H1 (cell line): ENCODE measurements at regions not wholly inside any gene's neighbourhood (a gene's known extent, or its start where the extent isn't known, plus 50 kb on each side); places are given as distances from the start of the nearest gene placed in this dataset.

Experiments
- CTCF ChIA-PET: fragments of 300-600 bp; sonication (Branson Sonifier 250); formaldehyde crosslinking; loops from one replicate; lab custom pipeline; 2021; ENCODE audit not compliant: partially characterized antibody; lab: Charles Lee
- POLR2A ChIA-PET: fragments of 300-600 bp; sonication (Branson Sonifier 250); formaldehyde crosslinking; loops from one replicate; lab custom pipeline; 2021; ENCODE audit warnings: inconsistent platforms; ENCODE audit not compliant: partially characterized antibody; lab: Charles Lee
- DNase-seq, 2 experiments: peaks; one replicate each; pipeline versions ENCODE4 v3.0.0 to v3.0.0-alpha.2; 2010 to 2022; ENCODE audit warnings: low spot score in 2 of 2, low read depth in 1 of 2, mixed read lengths in 1 of 2
- FAIRE-seq: peaks from 2 replicates; lab custom pipeline; 2011; peaks lifted over from hg19 to GRCh38; lab: Jason Lieb, UNC
- H2AFZ ChIP-seq: 2 replicates; pipeline ENCODE4 v1.8.1; 2012; ENCODE audit warnings: low read length, inconsistent platforms
- H2AK5ac ChIP-seq: 2 replicates; pipeline ENCODE4 v1.6.1; 2013; ENCODE audit warnings: low read depth, low read length
- H2BK120ac ChIP-seq: replicated peaks from 2 replicates; pipeline ENCODE3; 2013; ENCODE audit warnings: low read depth, low read length, inconsistent platforms
- H2BK12ac ChIP-seq: 2 replicates; pipeline ENCODE4 v1.6.1; 2013; ENCODE audit warnings: low read depth, low read length
- H2BK15ac ChIP-seq: 2 replicates; pipeline ENCODE4 v1.6.1; 2013; ENCODE audit warnings: low read length
- H2BK20ac ChIP-seq: 2 replicates; pipeline ENCODE4 v1.6.1; 2013; ENCODE audit warnings: low read length
- H2BK5ac ChIP-seq: 2 replicates; pipeline ENCODE4 v1.6.1; 2013; ENCODE audit warnings: low read depth, low read length
- H3K14ac ChIP-seq: 2 replicates; pipeline ENCODE4 v1.6.1; 2013; ENCODE audit warnings: inconsistent platforms; ENCODE audit not compliant: insufficient read length
- H3K18ac ChIP-seq: 2 replicates; pipeline ENCODE4 v1.6.1; 2013; ENCODE audit warnings: low read length; ENCODE audit errors: extremely low read depth
- H3K23ac ChIP-seq: 2 replicates; pipeline ENCODE4 v1.6.1; 2013; ENCODE audit warnings: inconsistent platforms; ENCODE audit not compliant: insufficient read length
- H3K23me2 ChIP-seq: 2 replicates; pipeline ENCODE4 v1.6.1; 2013; ENCODE audit warnings: low read depth, low read length
- H3K27ac ChIP-seq: 2 replicates; pipeline ENCODE4 v1.6.1; 2011; ENCODE audit warnings: low read depth, low read length, inconsistent platforms
- H3K27me3 ChIP-seq, 4 experiments: replicated peaks in 1 of 4; 1 replicate in 1 of 4; 2 replicates in 3 of 4; pipeline versions ENCODE4 v1.6.1 to v1.8.1; 2011 to 2013; ENCODE audit warnings: low read length in 3 of 4, mild to moderate bottlenecking in 3 of 4, inconsistent platforms in 2 of 4, mixed read lengths in 2 of 4, moderate library complexity in 1 of 4; ENCODE audit not compliant: control insufficient read depth in 3 of 4, insufficient read depth in 3 of 4; ENCODE audit errors: extremely low read depth in 1 of 4
- H3K36me3 ChIP-seq, 4 experiments: 2 replicates each; pipeline versions ENCODE4 v1.6.1 to v1.8.1; 2011 to 2013; ENCODE audit warnings: mild to moderate bottlenecking in 4 of 4, low read length in 3 of 4, moderate library complexity in 2 of 4, control low read depth in 1 of 4, inconsistent platforms in 1 of 4; ENCODE audit not compliant: insufficient read depth in 4 of 4, control insufficient read depth in 2 of 4
- H3K4ac ChIP-seq: replicated peaks from 2 replicates; pipeline ENCODE3; 2013; ENCODE audit warnings: low read length, low read depth, mixed read lengths, inconsistent platforms; ENCODE audit not compliant: insufficient read length
- H3K4me1 ChIP-seq, 4 experiments: replicated peaks in 1 of 4; 1 replicate in 1 of 4; 2 replicates in 3 of 4; pipeline versions ENCODE4 v1.6.1 to v1.8.1; 2011 to 2013; ENCODE audit warnings: low read length in 3 of 4, inconsistent platforms in 2 of 4, mixed read lengths in 1 of 4; ENCODE audit not compliant: insufficient read depth in 4 of 4, control insufficient read depth in 3 of 4
- H3K4me2 ChIP-seq, 2 experiments: 2 replicates each; pipeline versions ENCODE4 v1.6.1 to v1.8.1; 2011 to 2013; ENCODE audit warnings: low read depth in 2 of 2, low read length in 2 of 2, control low read depth in 1 of 2, inconsistent platforms in 1 of 2, mild to moderate bottlenecking in 1 of 2; ENCODE audit not compliant: insufficient read depth in 1 of 2
- H3K4me3 ChIP-seq, 4 experiments: fragments of 200-600, 300-600 bp in 1 of 4; sonication (generic), shearing (Covaris generic), sonication (Bioruptor Twin) in 1 of 4; 2 replicates each; pipeline versions ENCODE4 v1.5.1 to v1.8.1; 2011 to 2016; ENCODE audit warnings: low read length in 4 of 4, low read depth in 3 of 4, control low read depth in 2 of 4, inconsistent platforms in 2 of 4, mild to moderate bottlenecking in 2 of 4, mixed read lengths in 1 of 4, moderate library complexity in 1 of 4; ENCODE audit not compliant: insufficient read depth in 2 of 4; ENCODE audit errors: extremely low read depth in 1 of 4
- H3K56ac ChIP-seq: replicated peaks from 2 replicates; pipeline ENCODE3; 2013; ENCODE audit warnings: low read depth, mild to moderate bottlenecking, mixed read lengths, low read length, inconsistent platforms; ENCODE audit not compliant: insufficient read length
- H3K79me1 ChIP-seq: 2 replicates; pipeline ENCODE4 v1.6.1; 2013; ENCODE audit warnings: low read depth, low read length, control low read depth
- H3K79me2 ChIP-seq, 2 experiments: 2 replicates each; pipeline versions ENCODE4 v1.6.1 to v1.8.1; 2012 to 2013; ENCODE audit warnings: low read length in 2 of 2, mild to moderate bottlenecking in 2 of 2, inconsistent platforms in 1 of 2; ENCODE audit not compliant: insufficient read depth in 2 of 2, control insufficient read depth in 1 of 2
- H3K9ac ChIP-seq, 4 experiments: replicated peaks in 1 of 4; 1 replicate in 1 of 4; 2 replicates in 3 of 4; pipeline versions ENCODE4 v1.6.1 to v1.8.1; 2011 to 2013; ENCODE audit warnings: low read depth in 3 of 4, low read length in 3 of 4, control low read depth in 2 of 4, mild to moderate bottlenecking in 2 of 4, moderate library complexity in 2 of 4, inconsistent platforms in 1 of 4; ENCODE audit errors: extremely low read depth in 1 of 4
- H3K9me3 ChIP-seq, 2 experiments: 2 replicates each; pipeline versions ENCODE4 v1.6.1 to v1.8.1; 2012 to 2013; ENCODE audit warnings: mild to moderate bottlenecking in 2 of 2, moderate library complexity in 2 of 2, control low read depth in 1 of 2, inconsistent platforms in 1 of 2, low read depth in 1 of 2, low read length in 1 of 2, mixed read lengths in 1 of 2; ENCODE audit not compliant: insufficient read depth in 2 of 2
- H4K20me1 ChIP-seq, 2 experiments: replicated peaks in 1 of 2; 2 replicates each; pipeline versions ENCODE3 to v1.8.1; 2011 to 2013; ENCODE audit warnings: inconsistent platforms in 2 of 2, low read length in 2 of 2, mild to moderate bottlenecking in 1 of 2; ENCODE audit not compliant: insufficient read depth in 2 of 2, control insufficient read depth in 1 of 2
- H4K5ac ChIP-seq: 2 replicates; pipeline ENCODE4 v1.6.1; 2013; ENCODE audit warnings: low read length, low read depth, mixed read lengths, inconsistent platforms; ENCODE audit not compliant: insufficient read length
- H4K8ac ChIP-seq: 2 replicates; pipeline ENCODE4 v1.8.0; 2013; ENCODE audit warnings: mild to moderate bottlenecking, moderate library complexity, low read length, inconsistent platforms; ENCODE audit not compliant: insufficient read depth; ENCODE audit errors: extremely low read depth
- H4K91ac ChIP-seq: replicated peaks from 2 replicates; pipeline ENCODE3; 2013; ENCODE audit warnings: low read length, mixed read lengths, inconsistent platforms; ENCODE audit not compliant: insufficient read length
- GTF2F1 ChIP-seq: IDR thresholded peaks from 2 replicates; pipeline ENCODE4 v1.6.1; 2012; ENCODE audit warnings: low read depth, low read length, improper control_type of control experiment, borderline replicate concordance
- WGBS, 2 experiments: shearing (Covaris generic) in 1 of 2; methylation state at CpG; one replicate each; pipeline versions ENCODE4 v1.1.6 to v1.1.7; 2013 to 2015; ENCODE audit warnings: low lambda C conversion rate in 2 of 2, mixed read lengths in 2 of 2, inconsistent platforms in 1 of 2, low coverage in 1 of 2, missing lambda C conversion rate in 1 of 2; ENCODE audit not compliant: insufficient replicate concordance in 2 of 2, insufficient coverage in 1 of 2, insufficient read length in 1 of 2; ENCODE audit errors: extremely low coverage in 1 of 2, missing lambda C conversion rate in 1 of 2; 5-methylcytosine and 5-hydroxymethylcytosine counted together

- no peak for DNase-seq
- Histone ChIP-seq H4K8ac (no peak overlapping the region), H3K9me3 (no peaks in the 10 kb centered on the region; a peak in 1 of 4 replicates), H3K4me1 (peaks cover 0 to 3% (median 2%) of the 10 kb centered on the region in 4 experiments; a peak in 3 of 7 replicates), H3K23ac (no peak overlapping the region), H2BK120ac (no peak overlapping the region), H3K27me3 (no peaks in the 10 kb centered on the region; a peak in 1 of 7 replicates), H3K36me3 (no peaks in the 10 kb centered on the region), H3K14ac (no peak overlapping the region), H3K27ac (no peak overlapping the region), H3K9ac (no peak overlapping the region), H4K91ac (no peak overlapping the region), H3K4ac (no peak overlapping the region), H2AK5ac (no peak overlapping the region), H3K18ac (no peak overlapping the region), H4K5ac (no peak overlapping the region), H2AFZ (no peak overlapping the region), H3K23me2 (peaks cover 6% of the 10 kb centered on the region; the same call in 1 of the 2 replicates), H2BK5ac (no peak overlapping the region), H2BK12ac (no peak overlapping the region), H2BK20ac (no peak overlapping the region), H3K79me1 (no peaks in the 10 kb centered on the region; the same call in 1 of the 2 replicates), H3K56ac (no peak overlapping the region), H2BK15ac (no peak overlapping the region), H3K4me2 (no peak overlapping the region), H4K20me1 (peaks cover 0 to 4% of the 10 kb centered on the region in 2 experiments), H3K4me3 (no peak overlapping the region), H3K79me2 (no peaks in the 10 kb centered on the region)
- POLR2A ChIA-PET = no interaction called here
- TF ChIP-seq GTF2F1 = no peak
- CTCF ChIA-PET = interaction anchor here (0.5 to 1.6 kb wide), 5 partner anchors 86 to 146 kb away, joined by 3 to 6 read pairs (median 3); no protein-coding TSS in a partner anchor
- FAIRE-seq = no peak
- WGBS, 2 experiments = 82% methylated on average over 13 of the region's 15 CpGs; no CpG with 5 or more reads in 1 of the 2 experiments
Measured at GRCh38 chr12:124678421-124678893, 111.0 kb upstream of the NCOR2 start.
